OCI-LY7 (cell line): ENCODE measurements at regions not wholly inside any gene's neighbourhood (a gene's known extent, or its start where the extent isn't known, plus 50 kb on each side); places are given as distances from the start of the nearest gene placed in this dataset.

Experiments used
- CTCF ChIP-seq: fragments of 200-600 bp; sonication (generic); conservative IDR thresholded peaks from 2 replicates; pipeline ENCODE4 v1.5.1; 2014; ENCODE audit warnings: mild to moderate bottlenecking, antibody characterized with exemption, low read length, moderate library complexity, mixed read lengths
- EZH2phosphoT487 ChIP-seq: fragments of 200-600 bp; sonication (generic); IDR thresholded peaks from 2 replicates; pipeline ENCODE4 v1.6.1; 2018; ENCODE audit warnings: low read depth, borderline replicate concordance, mild to moderate bottlenecking, mixed run types, antibody characterized with exemption, low read length, moderate library complexity, mixed read lengths

- peak; percentile 37; the same call in 1 of the 2 replicates for TF ChIP-seq CTCF
- TF ChIP-seq EZH2phosphoT487, result no peak
Measured at GRCh38 chr3:186425788-186426730, 64.0 kb upstream of the DGKG start.
